Stomach (tissue), 4 donors: ENCODE measurements at regions not wholly inside any gene's neighbourhood (a gene's known extent, or its start where the extent isn't known, plus 50 kb on each side); places are given as distances from the start of the nearest gene placed in this dataset.

ENCODE experiments used
- POLR2A ChIP-seq, 4 donors: fragments of 450-650 bp; IDR thresholded peaks; one replicate each; pipeline ENCODE4 v1.6.1; 2016; ENCODE audit warnings: antibody characterized with exemption in 4 of 4, control low read depth in 2 of 4, mild to moderate bottlenecking in 1 of 4, moderate library complexity in 1 of 4
- TF ChIP-seq, protein P1 (sequence below), 7 experiments: fragments of 450-650 bp in 4 of 7; fragments of 200-600 bp in 3 of 7; sonication (generic) in 3 of 7; IDR thresholded peaks; one replicate each; pipeline ENCODE4 v1.5.1; 2016 to 2019; ENCODE audit warnings: antibody characterized with exemption in 7 of 7, control low read depth in 2 of 7, mild to moderate bottlenecking in 1 of 7

DNA sequence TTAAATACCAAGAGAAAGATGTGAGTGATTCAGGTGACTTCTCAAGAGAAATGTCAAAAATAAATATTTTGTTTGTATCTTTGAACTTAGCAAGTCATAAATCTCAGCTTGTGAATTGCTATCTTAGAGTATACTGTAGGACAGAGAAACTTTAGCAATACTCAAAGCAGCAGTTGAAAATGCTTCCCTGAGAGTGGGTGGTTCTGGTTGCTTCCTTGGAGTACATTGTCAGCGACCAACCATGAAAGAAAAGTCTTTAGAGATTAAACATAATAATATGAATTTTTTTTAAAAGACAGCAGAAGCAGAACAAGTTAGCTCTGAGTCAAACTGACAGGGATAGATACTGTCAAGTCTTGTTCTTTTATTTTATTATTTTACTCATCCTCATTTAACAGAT is 86.8 kb upstream of the OSBPL8 start:
- TF ChIP-seq, protein P1, sequence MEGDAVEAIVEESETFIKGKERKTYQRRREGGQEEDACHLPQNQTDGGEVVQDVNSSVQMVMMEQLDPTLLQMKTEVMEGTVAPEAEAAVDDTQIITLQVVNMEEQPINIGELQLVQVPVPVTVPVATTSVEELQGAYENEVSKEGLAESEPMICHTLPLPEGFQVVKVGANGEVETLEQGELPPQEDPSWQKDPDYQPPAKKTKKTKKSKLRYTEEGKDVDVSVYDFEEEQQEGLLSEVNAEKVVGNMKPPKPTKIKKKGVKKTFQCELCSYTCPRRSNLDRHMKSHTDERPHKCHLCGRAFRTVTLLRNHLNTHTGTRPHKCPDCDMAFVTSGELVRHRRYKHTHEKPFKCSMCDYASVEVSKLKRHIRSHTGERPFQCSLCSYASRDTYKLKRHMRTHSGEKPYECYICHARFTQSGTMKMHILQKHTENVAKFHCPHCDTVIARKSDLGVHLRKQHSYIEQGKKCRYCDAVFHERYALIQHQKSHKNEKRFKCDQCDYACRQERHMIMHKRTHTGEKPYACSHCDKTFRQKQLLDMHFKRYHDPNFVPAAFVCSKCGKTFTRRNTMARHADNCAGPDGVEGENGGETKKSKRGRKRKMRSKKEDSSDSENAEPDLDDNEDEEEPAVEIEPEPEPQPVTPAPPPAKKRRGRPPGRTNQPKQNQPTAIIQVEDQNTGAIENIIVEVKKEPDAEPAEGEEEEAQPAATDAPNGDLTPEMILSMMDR (IDR thresholded peaks at IDR 0.05) = no peak
- TF ChIP-seq POLR2A (IDR thresholded peaks at IDR 0.05) = no peak
